KBM-7 (cell line): ENCODE measurements at regions not wholly inside any gene's neighbourhood (a gene's known extent, or its start where the extent isn't known, plus 50 kb on each side); places are given as distances from the start of the nearest gene placed in this dataset.
"Not testable (repeated sequence)": the region's sequence is repeated elsewhere in the genome, so short reads cannot be mapped to it uniquely, and the experiment has no call there.

Source experiments
- DNase-seq: peaks from one replicate; pipeline ENCODE4 v3.0.0-alpha.2; 2015
- in situ Hi-C: fragments of 300-500 bp; cut with MboI; formaldehyde crosslinking; loops from 2 replicates; pipeline ENCODE4 v1.14.3; 2020; ENCODE audit warnings: low sequenced_read_pairs, low pct_unique_long_range_greater_than_20kb, mixed read lengths

DNA sequence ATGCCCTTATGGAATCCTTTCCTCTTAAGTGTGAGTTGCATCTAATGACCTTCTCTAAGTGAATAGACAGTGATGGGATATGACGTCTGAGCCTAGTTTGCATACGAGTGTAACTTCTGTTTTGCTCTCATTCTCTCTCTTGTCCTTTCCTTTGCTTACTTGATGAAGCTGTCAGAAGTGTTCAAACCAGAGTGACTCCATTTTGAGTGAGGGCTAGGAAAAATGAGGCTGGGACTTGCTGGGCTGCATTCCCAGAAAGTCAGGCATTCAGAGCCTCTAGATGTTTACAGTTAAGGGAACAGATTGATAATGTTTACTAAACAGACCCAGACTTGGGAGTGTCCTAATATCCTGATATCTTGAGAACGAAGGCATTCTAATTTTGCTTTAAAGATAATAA lies 311.2 kb upstream of the SOX4 start:
- in situ Hi-C loops, DNase-seq: not testable (repeated sequence)

DNA sequence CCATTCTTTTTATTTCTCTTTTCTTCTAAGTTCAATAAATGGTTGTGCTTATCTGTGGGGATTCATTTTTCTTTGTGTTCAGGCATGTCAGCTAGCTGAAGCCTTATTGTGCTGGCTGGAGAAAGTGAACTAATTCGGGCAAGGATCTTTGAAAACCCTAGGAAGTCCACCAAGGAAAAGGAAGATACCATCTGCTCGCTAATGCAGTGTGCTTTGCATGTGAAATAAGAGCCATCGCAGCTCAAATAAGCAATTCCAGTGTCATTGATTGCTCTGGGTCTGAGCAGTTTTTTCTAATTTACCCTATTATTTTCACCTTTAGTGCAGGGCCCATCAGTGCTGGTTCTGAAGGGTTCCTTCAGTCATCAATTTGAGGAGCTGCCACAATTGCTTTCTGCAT lies 309.4 kb upstream of the SOX4 start:
- in situ Hi-C loops, result no loop called here
- no peak for DNase-seq

DNA sequence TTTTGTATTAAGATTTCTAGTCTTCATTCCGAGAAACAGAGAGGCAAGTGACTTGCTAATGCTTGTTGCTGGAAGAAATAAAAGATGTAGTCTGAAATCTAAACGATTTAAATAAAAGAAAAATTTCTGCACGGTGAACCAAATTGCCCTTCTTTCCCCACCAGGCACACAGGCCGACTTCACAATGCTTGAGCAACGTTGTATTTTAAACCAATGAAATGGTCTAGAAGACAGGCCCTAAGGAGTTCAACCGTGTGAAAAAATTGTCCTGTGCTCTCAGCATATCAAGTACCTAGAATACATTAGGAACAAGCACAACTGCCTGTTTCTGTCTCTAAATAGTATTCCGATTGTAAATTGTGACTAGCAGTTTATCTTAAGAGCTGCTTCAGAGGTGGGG lies 308.8 kb upstream of the SOX4 start:
- in situ Hi-C loops, result no loop called here
- DNase-seq, result no peak

DNA sequence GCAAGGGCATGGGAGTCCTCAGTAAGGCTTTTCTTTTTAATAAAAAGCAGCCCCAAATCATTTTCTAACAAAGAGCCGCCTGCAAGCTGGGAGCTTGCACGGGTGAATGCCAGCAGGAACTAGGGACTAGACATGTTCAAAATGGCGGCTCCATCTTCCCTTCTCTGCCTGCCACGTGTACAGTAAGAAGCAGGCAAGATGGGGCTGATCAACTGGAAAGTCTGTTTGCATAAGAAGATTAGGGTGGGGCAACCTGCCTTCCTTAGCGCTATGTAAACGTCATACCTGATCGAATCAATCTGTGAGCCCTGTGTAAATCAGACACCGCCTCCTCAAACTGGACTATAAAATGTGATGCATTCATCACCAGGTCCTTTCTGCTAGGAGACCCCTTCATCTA lies 299.4 kb upstream of the SOX4 start:
- DNase-seq, result no peak
- in situ Hi-C loops, result no loop called here

DNA sequence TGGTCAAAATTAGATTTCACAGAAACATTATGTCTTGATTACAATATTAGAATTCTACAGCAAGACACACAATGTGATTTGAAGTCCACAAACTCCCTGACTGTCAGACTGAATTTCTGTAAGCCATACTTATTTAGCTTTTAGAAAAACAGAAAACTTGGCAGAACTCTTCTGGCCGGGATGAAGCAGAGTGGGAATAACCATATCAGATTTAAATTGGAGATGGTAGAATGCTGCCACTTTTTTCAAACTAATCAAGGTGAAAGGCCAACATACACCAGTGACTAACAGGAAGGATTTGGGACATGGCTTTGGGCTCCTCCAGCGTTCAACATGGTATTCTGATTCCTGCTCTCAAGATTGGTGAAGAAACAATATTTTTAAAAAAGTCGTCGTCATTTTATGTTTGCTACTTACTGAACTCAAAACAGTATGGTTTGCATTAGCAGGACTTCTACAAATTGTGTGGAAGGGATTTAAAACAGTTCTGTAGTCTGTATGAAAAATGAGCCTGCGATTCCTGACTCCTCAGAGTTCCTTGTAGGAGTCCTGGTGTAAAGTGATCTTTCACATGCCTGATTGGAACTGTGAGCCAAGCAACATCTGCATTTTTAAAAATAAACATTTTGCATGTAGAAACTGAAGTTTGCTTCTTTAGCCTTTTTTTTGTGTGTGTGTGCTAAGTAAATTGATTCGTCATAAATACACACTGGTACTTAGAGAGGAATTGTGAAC lies 297.9 kb upstream of the SOX4 start:
- in situ Hi-C loops, result no loop called here
- DNase-seq, result no peak

DNA sequence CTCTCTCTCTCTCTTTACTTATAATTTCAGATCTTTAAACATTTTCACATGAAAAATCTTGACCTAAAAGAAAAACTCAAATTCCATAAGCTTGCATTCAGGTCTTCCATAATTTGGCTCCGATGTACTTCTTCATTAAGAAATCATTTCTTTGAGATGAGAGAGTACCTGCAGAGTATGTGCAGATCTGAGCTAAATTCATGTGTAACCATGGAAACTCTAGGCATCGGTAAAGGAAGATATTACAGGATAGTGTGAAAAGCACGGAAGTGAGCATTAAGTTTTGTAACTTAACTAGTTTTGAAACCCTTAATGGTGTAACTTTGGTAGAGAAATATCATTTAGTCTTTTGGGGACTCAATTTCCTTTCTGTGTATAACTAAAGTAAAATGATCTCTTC lies 295.9 kb upstream of the SOX4 start:
- in situ Hi-C loops, result no loop called here
- no peak for DNase-seq

DNA sequence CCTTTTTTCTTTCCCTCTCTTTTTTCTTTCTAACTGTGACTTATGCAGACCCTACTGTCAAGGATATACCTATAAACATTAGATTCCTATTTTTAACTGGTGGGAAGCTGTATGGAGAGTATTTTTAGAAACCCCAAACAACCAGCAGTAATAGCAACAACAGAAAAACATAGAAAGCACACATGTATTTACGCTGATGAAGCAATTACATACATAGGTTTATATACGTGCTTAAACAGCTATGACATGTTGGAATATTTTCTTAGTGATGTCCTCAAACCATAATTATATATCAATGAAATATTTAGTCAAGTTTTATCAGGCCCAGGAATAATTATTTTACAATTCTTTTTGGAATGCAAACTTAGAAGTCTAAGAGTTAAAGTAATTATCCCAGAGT lies 294.3 kb upstream of the SOX4 start:
- in situ Hi-C loops, result no loop called here
- DNase-seq, result no peak

DNA sequence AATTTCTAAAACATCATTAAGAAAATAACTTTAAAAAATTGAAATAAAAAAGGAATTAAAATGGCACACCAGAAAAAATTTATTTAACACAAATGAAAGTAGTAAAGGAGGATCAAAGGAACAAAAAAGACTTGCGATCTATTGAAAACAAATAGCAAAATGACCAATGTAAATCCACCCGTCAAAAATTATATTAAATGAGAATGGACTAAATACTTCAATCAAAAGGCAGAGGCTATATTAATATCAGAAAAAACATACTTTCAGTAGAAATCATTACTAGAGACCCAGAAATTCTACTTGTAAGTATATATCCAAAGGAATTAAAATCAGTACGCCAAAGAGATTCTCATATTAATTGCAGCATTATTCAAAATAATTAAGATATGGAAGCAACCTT lies 293.1 kb upstream of the SOX4 start:
- in situ Hi-C loops, result no loop called here
- no peak for DNase-seq

DNA sequence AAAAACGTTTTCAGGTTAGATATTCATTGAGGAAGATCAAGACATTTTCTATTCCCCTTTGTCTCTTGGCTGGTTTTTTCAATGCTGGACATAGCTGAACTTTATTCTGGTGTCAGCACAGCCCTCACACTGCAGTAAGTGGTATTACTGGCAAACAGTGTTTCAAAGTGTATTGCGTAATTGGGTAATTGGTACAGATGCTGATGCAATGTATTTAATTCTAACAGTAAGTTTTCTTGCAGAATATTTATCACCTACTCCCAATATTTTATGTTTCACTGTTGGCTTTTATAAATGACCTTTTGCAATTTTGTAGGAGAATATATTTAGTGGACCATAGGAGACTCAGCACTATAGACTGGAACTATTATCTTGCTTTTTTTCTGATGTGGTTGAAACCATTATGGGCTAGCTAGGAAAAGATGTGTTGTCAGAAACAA lies 287.6 kb upstream of the SOX4 start:
- peak; percentile 13 for DNase-seq
- in situ Hi-C loops, result no loop called here

DNA sequence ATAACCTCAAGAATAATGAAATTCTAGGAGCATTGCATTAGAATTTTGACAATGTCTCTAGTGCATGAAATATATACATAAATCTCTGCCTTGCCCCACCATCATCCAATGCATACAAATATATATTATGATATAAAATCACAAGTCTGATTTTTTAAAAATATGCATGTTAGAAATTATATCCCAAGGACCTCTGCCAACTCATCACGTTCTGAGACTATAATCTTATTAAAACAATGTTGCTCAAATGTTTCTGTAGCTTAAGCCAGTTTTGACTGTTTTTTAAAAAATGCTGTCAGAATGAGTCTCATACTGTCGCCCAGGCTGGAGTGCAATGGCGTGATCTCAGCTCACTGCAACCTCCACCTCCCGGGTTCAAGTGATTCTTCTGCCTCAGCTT lies 287.0 kb upstream of the SOX4 start:
- DNase-seq, result no peak
- in situ Hi-C loops, result no loop called here

DNA sequence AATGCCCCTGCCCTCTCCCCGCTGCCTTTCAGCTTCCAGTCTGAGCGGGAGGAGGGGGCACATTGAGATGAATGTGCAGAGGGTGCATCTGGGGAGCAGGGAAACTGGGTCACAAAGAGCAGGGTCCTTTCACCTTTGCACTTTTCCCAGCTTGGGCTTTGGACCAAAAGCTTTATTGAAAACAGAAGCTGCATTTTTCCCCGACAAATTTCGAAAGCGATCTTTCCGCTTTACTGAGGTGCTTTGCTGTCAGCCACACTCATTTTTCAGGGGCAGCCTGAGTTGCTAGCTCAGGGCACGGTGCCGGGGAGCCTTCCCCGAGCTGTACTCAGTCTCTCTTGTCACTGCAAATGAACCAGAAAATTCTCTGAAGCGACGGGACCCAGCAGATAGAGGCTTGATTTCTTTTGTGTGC lies 283.7 kb upstream of the SOX4 start:
- in situ Hi-C loops, result no loop called here
- no peak for DNase-seq

DNA sequence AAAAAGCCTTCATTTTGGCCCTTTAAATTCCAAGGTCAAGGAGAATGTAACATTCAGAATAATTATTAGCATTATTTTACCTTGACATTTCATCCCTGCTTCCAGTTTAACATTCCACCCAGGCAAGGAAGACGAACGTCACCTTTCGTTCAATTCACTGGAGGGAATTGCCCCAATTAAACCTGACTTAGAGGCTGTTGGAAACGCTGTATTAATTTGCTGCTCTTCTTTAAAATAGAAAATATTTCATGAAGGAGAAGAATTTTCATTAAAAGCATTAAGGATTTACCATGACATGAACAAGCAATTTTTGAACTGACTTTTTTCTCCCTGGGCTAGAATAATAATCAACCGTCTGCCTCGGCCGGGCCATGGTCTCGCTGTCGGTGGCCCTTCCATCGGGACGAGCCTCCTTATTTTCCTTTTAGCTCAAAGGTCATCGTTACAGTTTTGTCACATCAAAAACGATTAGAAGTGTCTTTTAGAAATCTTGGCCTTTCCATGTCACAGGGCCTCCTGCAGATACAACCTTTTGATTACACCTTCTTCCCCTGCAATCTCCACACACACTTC lies 282.9 kb upstream of the SOX4 start:
- DNase-seq, result no peak
- in situ Hi-C loops, result no loop called here

DNA sequence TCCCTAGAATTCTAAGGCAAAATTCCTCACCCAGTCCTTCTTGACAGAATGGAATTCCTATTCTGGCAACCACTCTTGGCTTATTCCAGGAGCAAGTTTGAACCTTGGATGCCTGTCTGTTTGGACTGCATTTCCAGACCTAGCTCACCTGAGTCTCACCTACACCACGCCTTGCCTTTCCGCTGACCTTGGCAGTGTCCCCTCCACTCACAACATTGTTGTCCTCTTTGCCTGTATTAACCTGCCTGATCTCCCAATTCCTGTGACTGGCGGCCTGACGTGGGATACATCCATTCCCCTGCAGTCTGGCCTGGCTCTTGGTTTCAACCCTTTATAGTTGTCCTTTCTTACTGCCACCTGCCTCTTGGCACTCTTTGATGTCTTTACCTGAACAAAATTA lies 281.4 kb upstream of the SOX4 start:
- in situ Hi-C loops, result no loop called here
- DNase-seq, result no peak

DNA sequence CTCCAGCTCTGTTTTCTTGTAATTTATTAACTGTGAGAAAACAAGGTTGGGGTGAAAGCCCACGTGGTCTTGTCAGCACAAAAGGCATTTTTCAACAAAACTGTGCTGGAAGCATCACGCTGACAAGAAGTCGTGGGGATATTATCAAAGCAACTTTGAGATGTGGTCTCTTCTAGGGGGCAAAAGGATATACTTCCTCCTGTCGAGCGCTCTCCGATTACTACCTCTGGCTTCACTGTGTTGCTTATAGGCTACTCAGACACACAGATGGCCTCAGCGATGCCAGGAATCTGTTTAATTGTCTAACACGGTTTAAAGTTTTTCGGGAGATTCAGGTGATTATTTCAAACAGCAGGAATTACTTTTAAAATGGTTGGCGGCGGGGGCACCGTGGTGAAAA lies 275.9 kb upstream of the SOX4 start:
- DNase-seq, result no peak
- in situ Hi-C loops, result no loop called here

DNA sequence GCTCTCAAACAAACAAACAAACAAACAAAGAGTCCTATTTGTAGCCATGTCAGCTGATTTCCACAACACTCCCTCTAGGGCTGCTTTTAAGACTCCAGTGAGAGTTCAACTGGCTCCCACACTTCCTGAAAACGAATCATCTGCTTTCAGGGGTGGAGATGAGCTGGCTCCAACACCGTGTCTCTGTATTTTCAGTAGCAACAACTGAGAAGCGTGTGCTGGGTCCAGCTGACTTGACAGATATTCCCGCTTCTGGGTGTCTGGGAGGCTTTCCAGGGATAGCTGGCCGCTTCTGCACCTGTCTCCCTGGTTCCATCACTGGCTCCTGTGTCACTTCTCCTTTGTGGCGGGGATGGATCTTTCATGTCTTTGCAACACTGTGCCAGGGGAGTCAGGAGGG lies 272.5 kb upstream of the SOX4 start:
- in situ Hi-C loops, result no loop called here
- DNase-seq, result no peak

DNA sequence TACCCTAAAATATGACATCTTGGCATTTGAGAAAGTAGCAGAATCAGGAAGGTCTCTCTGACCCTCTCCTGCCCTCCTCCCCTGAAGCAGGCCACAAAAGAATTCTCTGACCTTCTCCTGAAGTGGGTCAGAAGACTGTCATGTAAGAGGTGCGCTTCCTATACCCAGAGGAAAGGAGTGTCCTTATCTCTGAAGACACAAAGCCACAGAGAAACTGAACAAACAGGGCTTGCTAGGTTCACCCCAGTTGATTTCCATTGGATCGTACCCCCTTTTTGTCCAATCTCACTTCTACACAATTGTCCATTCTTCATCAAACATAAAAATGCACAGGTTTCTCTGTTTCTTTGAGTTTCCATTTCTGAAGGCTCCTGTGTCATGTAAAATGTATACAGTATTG lies 272.0 kb upstream of the SOX4 start:
- no peak for DNase-seq
- in situ Hi-C loops, result no loop called here

DNA sequence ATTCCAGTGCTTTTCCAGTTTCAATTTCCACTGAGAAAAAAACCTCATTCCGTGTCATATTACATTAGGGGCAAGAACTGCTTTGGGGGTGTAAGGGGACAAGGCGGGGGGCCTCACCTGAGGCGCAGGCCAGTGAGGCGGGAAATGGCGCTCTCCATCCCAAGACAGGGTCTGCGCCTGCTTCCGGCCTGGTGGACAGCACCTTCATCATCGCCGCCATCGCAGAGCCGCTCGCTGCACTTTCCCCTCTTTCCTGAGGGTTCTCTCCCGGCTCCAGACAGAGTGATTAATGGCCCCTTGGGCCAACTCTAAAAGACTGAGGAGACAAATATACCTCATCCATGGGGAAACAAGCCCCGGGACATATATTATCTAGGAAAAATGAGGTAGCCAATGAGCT lies 270.0 kb upstream of the SOX4 start:
- DNase-seq, result no peak
- in situ Hi-C loops, result no loop called here

DNA sequence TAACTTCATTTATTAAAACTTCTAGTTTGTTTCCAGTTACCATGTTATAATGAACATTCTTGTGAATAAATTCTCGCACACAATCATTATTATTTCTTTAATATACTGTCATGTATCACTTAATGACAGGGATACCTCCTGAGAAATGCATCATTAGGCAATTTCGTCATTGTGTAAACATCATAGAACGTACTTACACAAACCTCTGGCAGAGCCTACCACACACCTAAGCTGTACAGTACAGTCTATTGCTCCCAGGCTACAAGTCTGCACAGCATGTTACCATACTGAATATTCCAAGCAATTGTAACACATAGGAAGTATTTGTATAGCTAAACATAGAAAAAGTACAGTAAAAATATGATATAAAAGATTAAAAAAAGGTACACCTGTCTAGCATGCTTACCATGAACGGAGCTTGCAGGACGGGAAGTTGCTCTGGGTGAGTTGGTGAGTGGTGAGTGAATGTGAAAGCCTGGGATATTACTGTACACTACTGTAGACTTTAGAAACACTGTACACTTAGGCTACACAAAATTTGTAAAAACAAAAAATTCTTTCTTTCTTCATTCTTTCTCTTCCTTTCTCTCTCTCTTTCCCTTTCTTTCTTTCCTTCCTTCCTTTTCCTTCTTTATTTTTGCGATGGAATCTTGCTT lies 268.2 kb upstream of the SOX4 start:
- in situ Hi-C loops, result no loop called here
- DNase-seq, result no peak

DNA sequence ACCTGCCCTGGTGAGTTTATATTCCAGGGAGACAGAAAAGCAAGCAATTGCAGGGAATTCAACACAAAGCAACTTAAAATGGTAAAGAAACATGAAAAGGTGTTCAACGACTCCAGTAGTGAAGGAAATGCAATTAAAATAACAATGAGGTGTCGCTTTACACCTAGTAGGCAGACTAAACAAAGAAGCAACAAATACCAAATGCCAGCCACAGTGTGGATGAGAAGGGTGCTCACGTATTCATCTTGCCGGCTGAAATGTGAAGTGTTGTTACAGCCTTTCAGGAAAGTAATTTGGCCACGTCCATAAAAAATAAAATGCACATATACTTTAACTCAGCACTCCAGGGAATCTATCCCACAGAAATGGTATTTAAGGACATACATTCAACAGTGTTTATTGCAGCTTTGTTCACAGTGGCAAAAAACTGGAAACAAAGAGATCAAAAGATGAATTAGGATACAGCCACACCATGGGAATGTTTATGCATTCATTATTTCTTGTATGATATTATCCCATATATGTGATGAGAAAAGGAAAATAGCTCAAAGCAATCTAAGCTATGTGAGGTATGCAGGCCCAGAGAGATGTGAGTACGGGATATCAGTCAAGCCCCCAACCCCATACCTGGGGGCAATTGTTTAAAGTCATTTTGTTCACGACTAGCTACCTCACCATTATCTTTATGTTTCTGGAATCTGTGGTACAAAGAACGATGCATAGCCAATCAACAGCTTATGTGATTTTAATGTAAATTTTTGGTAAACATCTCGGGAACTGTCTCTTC lies 266.0 kb upstream of the SOX4 start:
- in situ Hi-C loops, result no loop called here
- no peak for DNase-seq

DNA sequence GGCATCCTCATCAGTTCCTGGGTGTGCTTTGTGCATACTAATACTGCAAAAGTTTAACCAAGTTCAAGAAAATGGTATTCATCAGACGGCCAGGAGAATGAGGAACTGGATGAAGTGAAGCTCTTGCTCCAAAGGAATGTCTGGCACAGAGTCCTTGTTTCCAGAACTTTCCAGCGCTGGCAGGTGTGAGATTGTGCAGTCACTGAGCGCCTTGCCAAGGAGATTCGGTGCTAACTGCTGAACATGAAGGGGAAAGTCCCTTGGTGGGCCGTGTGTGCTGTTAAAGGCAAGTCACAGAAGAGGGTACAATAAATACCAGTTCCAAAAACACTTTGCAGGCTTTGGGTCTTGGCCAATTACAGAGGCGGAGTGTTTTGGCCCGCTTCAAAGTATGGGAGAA lies 262.3 kb upstream of the SOX4 start:
- in situ Hi-C loops, result no loop called here
- DNase-seq, result no peak
